DMS153 treated with DMSO at 0.1 percent for 48 hours (cell line): ENCODE measurements at regions not wholly inside any gene's neighbourhood (a gene's known extent, or its start where the extent isn't known, plus 50 kb on each side); places are given as distances from the start of the nearest gene placed in this dataset.

Experiments
- DNase-seq: peaks from one replicate; lab custom pipeline; 2025; ENCODE audit not compliant: unreplicated experiment; lab: John Stamatoyannopoulos, UW

- no peak for DNase-seq
Observed at GRCh38 chr5:160906090-160906489, 54.1 kb upstream of the ATP10B start.

- DNase-seq, result no peak
Observed at GRCh38 chr5:160905285-160905684, 53.3 kb upstream of the ATP10B start.

GRCh38 chr5:160904591-160904990 is 52.6 kb upstream of the ATP10B start:
- DNase-seq, result no peak

- DNase-seq, result no peak
Observed at GRCh38 chr5:160903551-160903950, 51.5 kb upstream of the ATP10B start.

GRCh38 chr5:160903076-160903475 is 51.1 kb upstream of the ATP10B start:
- DNase-seq, result no peak
